ENCODE measurements at regions not wholly inside any gene's neighbourhood (a gene's known extent, or its start where the extent isn't known, plus 50 kb on each side); places are given as distances from the start of the nearest gene placed in this dataset.
"Not testable (repeated sequence)": the region's sequence is repeated elsewhere in the genome, so short reads cannot be mapped to it uniquely, and the experiment has no call there.

- peaks cover 7 to 10% of the 10 kb centered on the region in 2 donors for H3K36me3 Mint-ChIP-seq
- not testable (repeated sequence) for DNase-seq (ENCODE audit: low spot score in 2 of 2); H3K27ac Mint-ChIP-seq; ATAC-seq; H3K9me3 Mint-ChIP-seq
Observed at GRCh38 chr1:192500541-192500940, 75.0 kb upstream of the RGS1 start.

DNA sequence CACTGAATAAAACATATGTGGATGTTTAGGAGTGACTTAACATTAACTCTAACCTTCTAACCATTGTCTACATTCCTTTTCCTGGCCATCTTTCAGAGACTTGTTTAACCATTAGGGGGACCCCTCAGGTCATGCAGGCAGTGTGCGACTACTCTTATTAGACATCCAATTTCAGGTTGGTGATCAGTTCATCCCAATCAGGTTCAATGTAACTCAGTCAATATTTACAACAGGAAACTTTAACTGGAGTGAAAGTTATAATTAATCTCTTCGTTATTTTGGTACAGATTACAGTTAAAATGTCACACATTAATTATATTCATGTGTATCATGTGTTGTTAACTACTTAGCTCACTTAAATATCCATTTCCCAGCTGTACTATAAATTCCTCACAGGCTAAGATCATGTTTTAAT lies 68.8 kb upstream of the RGS1 start:
- Mint-ChIP-seq H3K36me3 (no peaks in the 10 kb centered on the region), H3K27ac (no peak overlapping the region), H3K9me3 (no peaks in the 10 kb centered on the region)
- DNase-seq (ENCODE audit: low spot score in 2 of 2) (no peak), ATAC-seq (peak in 1 of 2 donors; percentile 60)

- Mint-ChIP-seq H3K9me3 (no peaks in the 10 kb centered on the region), H3K27ac (peak overlapping the region in 1 of 2 donors; percentile 29), H3K36me3 (no peaks in the 10 kb centered on the region)
- DNase-seq (ENCODE audit: low spot score in 2 of 2) (no peak), ATAC-seq (no peak)
Observed at GRCh38 chr1:192512426-192513162, 63.0 kb upstream of the RGS1 start.

GRCh38 chr1:192513196-192513595 lies 62.4 kb upstream of the RGS1 start:
- Mint-ChIP-seq H3K36me3 (no peaks in the 10 kb centered on the region), H3K9me3 (no peaks in the 10 kb centered on the region), H3K27ac (peak overlapping the region in 1 of 2 donors; percentile 29)
- no peak for ATAC-seq
- no peak for DNase-seq (ENCODE audit: low spot score in 2 of 2)

- Mint-ChIP-seq H3K36me3 (no peaks in the 10 kb centered on the region), H3K9me3 (no peaks in the 10 kb centered on the region), H3K27ac (no peak overlapping the region)
- DNase-seq (ENCODE audit: low spot score in 2 of 2): no peak
- ATAC-seq: no peak
Observed at GRCh38 chr1:192513697-192514096, 61.9 kb upstream of the RGS1 start.

GRCh38 chr1:192516776-192517297 lies 58.7 kb upstream of the RGS1 start:
- DNase-seq (ENCODE audit: low spot score in 2 of 2): peak; percentile 43 to 69
- ATAC-seq: peak; percentile 99 to 100
- H3K36me3 Mint-ChIP-seq: no peaks in the 10 kb centered on the region
- peak overlapping the region; percentile 37 to 88 for H3K27ac Mint-ChIP-seq
- H3K9me3 Mint-ChIP-seq: no peaks in the 10 kb centered on the region

DNA sequence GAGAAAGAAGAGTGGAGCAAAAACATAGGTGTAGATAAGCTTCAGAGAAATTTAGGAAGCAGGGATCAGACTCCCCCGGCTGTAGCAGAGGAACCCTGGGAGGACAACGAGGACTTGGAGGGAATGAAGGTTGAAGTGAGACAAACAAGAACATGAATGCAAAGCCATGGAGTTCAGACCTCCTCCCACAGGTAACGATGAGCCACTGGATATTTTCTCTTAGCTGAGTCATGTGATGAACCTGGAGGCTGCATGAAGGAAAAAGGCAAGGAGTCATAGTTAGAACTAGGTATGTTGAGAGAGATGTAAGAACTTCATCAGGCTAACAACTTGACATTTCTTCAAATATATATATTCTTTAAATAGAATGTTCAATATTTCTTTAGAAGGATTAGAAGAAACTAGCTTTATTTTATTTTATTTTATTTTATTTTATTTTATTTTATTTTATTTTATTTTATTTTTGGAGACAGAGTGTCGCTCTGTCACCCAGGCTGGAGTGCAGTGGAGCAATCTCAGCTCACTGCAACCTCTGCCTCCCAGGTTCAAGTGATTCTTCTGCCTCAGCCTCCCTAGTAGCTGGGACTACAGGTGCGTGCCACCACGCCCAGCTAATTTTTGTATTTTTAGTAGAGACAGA lies 57.7 kb upstream of the RGS1 start:
- not testable (repeated sequence) for H3K9me3 Mint-ChIP-seq; ATAC-seq; DNase-seq (ENCODE audit: low spot score in 2 of 2); H3K36me3 Mint-ChIP-seq
- peak overlapping the region; percentile 88 to 96 for H3K27ac Mint-ChIP-seq

- Mint-ChIP-seq H3K27ac (no peak overlapping the region), H3K9me3 (no peaks in the 10 kb centered on the region), H3K36me3 (no peaks in the 10 kb centered on the region)
- DNase-seq (ENCODE audit: low spot score in 2 of 2) (no peak), ATAC-seq (no peak)
Observed at GRCh38 chr1:192518700-192519099, 56.9 kb upstream of the RGS1 start.

DNA sequence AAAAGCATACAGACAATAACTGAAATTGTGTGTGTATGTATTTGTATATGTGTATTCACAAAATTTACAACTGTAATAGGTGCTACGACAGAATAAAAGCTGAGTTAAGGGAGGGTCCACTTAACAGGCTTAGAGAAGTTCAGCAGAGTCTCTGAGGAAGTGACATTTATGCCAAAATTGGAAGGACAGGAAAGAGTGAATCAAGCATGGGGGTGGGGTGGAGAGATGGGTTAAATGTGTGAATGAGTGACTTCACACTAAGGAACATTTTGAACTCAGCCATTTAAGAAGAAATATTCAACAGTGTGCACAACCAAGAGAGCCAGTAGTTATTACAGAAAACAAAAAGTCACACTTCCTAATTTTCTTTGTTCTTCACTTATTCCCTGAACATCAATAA lies 53.8 kb upstream of the RGS1 start:
- no peak overlapping the region for H3K27ac Mint-ChIP-seq
- peak in 1 of 2 donors; percentile 10 for ATAC-seq

GRCh38 chr1:192522673-192523072 lies 52.9 kb upstream of the RGS1 start:
- no peaks in the 10 kb centered on the region for H3K9me3 Mint-ChIP-seq
- ATAC-seq: no peak
- no peak overlapping the region for H3K27ac Mint-ChIP-seq
- no peak for DNase-seq (ENCODE audit: low spot score in 2 of 2)
- H3K36me3 Mint-ChIP-seq: no peaks in the 10 kb centered on the region

More for the DNA sequence above, 53.8 kb upstream of the RGS1 start:
- Mint-ChIP-seq H3K36me3 (no peaks in the 10 kb centered on the region), H3K9me3 (no peaks in the 10 kb centered on the region)
- DNase-seq (ENCODE audit: low spot score in 2 of 2): no peak

DNA sequence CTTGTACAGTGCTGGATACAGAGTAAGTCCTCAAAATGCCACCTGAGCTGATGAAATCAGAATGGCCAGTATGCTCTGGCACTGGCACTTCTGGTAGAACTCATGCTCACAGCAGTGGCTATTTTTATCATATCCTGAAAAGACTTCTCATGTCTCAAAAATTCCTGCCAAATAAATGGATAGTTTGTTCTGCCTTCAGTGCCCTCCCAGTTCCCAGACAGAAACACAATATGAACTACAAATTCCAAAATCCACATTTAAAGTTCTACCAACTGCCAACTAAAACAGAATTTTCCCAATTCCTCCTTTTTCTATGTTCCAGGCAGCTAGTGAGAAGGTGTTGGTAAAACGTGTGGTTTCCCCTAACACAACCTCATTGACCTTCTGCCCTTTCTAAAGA lies 51.4 kb upstream of the RGS1 start:
- DNase-seq (ENCODE audit: low spot score in 2 of 2) (no peak), ATAC-seq (no peak)
- Mint-ChIP-seq H3K27ac (no peak overlapping the region), H3K9me3 (no peaks in the 10 kb centered on the region), H3K36me3 (no peaks in the 10 kb centered on the region)
